Sigmoid colon (tissue), 4 donors: ENCODE measurements at regions not wholly inside any gene's neighbourhood (a gene's known extent, or its start where the extent isn't known, plus 50 kb on each side); places are given as distances from the start of the nearest gene placed in this dataset.

Experiments used
- CTCF ChIP-seq, 4 experiments: fragments of 450-650 bp in 3 of 4; fragments of 200-600 bp in 1 of 4; IDR thresholded peaks; one replicate each; pipeline ENCODE4 v1.5.1; 2016 to 2019; ENCODE audit warnings: antibody characterized with exemption in 4 of 4, mild to moderate bottlenecking in 3 of 4, moderate library complexity in 2 of 4
- POLR2A ChIP-seq, 2 donors: fragments of 450-650 bp; IDR thresholded peaks; one replicate each; pipeline ENCODE4 v1.6.1; 2016; ENCODE audit warnings: antibody characterized with exemption in 2 of 2, mild to moderate bottlenecking in 2 of 2, moderate library complexity in 2 of 2
- POLR2AphosphoS5 ChIP-seq, 4 donors: sonication (generic); formaldehyde crosslinking; IDR thresholded peaks; one replicate each; pipeline ENCODE4 v1.6.1; 2017; ENCODE audit warnings: antibody characterized with exemption in 4 of 4

GRCh38 chr4:182103614-182104319 is 139.4 kb upstream of the TENM3 start:
- TF ChIP-seq CTCF (IDR thresholded peaks at IDR 0.05) (no peak), POLR2A (IDR thresholded peaks at IDR 0.05) (no peak), POLR2AphosphoS5 (IDR thresholded peaks at IDR 0.05) (no peak)
